ENCODE measurements at regions not wholly inside any gene's neighbourhood (a gene's known extent, or its start where the extent isn't known, plus 50 kb on each side); places are given as distances from the start of the nearest gene placed in this dataset.

- H3K9me3 ChIP-seq (ENCODE audit: control insufficient read depth, low read depth, low read length), result no peaks in the 10 kb centered on the region
- H3K4me3 ChIP-seq (ENCODE audit: low read length), result no peak overlapping the region
- DNase-seq, result no peak
- H3K27me3 ChIP-seq (ENCODE audit: control insufficient read depth, insufficient read depth, low read length), result no peaks in the 10 kb centered on the region
- H3K4me1 ChIP-seq (ENCODE audit: control insufficient read depth, insufficient read depth, low read length), result no peaks in the 10 kb centered on the region
- H3K27ac ChIP-seq (ENCODE audit: low read length), result no peak overlapping the region
- 62% methylated on average over 2 of the region's 9 CpGs for WGBS (ENCODE audit: insufficient coverage, low lambda C conversion rate)
- no peaks in the 10 kb centered on the region for H3K36me3 ChIP-seq (ENCODE audit: control insufficient read depth, insufficient read depth, low read length)
Observed at GRCh38 chr7:9189703-9190102, 756.3 kb downstream of the NXPH1 start.

GRCh38 chr7:9192969-9193368 is 759.6 kb downstream of the NXPH1 start:
- H3K36me3 ChIP-seq (ENCODE audit: control insufficient read depth, insufficient read depth, low read length), result no peaks in the 10 kb centered on the region
- no peak overlapping the region for H3K27ac ChIP-seq (ENCODE audit: low read length)
- WGBS (ENCODE audit: insufficient coverage, low lambda C conversion rate), result no CpG with 5 or more reads among the region's 2 CpGs
- no peaks in the 10 kb centered on the region for H3K27me3 ChIP-seq (ENCODE audit: control insufficient read depth, insufficient read depth, low read length)
- DNase-seq, result no peak
- no peak overlapping the region for H3K4me3 ChIP-seq (ENCODE audit: low read length)
- no peaks in the 10 kb centered on the region for H3K4me1 ChIP-seq (ENCODE audit: control insufficient read depth, insufficient read depth, low read length)
- H3K9me3 ChIP-seq (ENCODE audit: control insufficient read depth, low read depth, low read length), result no peaks in the 10 kb centered on the region

- Histone ChIP-seq H3K4me1 (ENCODE audit: control insufficient read depth, insufficient read depth, low read length) (no peaks in the 10 kb centered on the region), H3K27me3 (ENCODE audit: control insufficient read depth, insufficient read depth, low read length) (no peaks in the 10 kb centered on the region), H3K27ac (ENCODE audit: low read length) (no peak overlapping the region), H3K9me3 (ENCODE audit: control insufficient read depth, low read depth, low read length) (no peaks in the 10 kb centered on the region), H3K36me3 (ENCODE audit: control insufficient read depth, insufficient read depth, low read length) (no peaks in the 10 kb centered on the region), H3K4me3 (ENCODE audit: low read length) (no peak overlapping the region)
- WGBS (ENCODE audit: insufficient coverage, low lambda C conversion rate), result 100% methylated on average over 1 of the region's 4 CpGs
- no peak for DNase-seq
Observed at GRCh38 chr7:9200626-9201025, 767.2 kb downstream of the NXPH1 start.

- Histone ChIP-seq H3K9me3 (ENCODE audit: control insufficient read depth, low read depth, low read length) (no peaks in the 10 kb centered on the region), H3K27me3 (ENCODE audit: control insufficient read depth, insufficient read depth, low read length) (no peaks in the 10 kb centered on the region), H3K36me3 (ENCODE audit: control insufficient read depth, insufficient read depth, low read length) (no peaks in the 10 kb centered on the region), H3K4me3 (ENCODE audit: low read length) (no peak overlapping the region), H3K27ac (ENCODE audit: low read length) (no peak overlapping the region), H3K4me1 (ENCODE audit: control insufficient read depth, insufficient read depth, low read length) (no peaks in the 10 kb centered on the region)
- no peak for DNase-seq
- WGBS (ENCODE audit: insufficient coverage, low lambda C conversion rate), result 55% methylated on average over 1 of the region's 2 CpGs
Observed at GRCh38 chr7:9201928-9202327, 768.5 kb downstream of the NXPH1 start.

GRCh38 chr7:9204571-9204970 is 771.2 kb downstream of the NXPH1 start:
- H3K4me1 ChIP-seq (ENCODE audit: control insufficient read depth, insufficient read depth, low read length), result no peaks in the 10 kb centered on the region
- no peaks in the 10 kb centered on the region for H3K9me3 ChIP-seq (ENCODE audit: control insufficient read depth, low read depth, low read length)
- no peak overlapping the region for H3K27ac ChIP-seq (ENCODE audit: low read length)
- DNase-seq, result peak in 1 of 2 donors; percentile 4
- H3K36me3 ChIP-seq (ENCODE audit: control insufficient read depth, insufficient read depth, low read length), result no peaks in the 10 kb centered on the region
- no peaks in the 10 kb centered on the region for H3K27me3 ChIP-seq (ENCODE audit: control insufficient read depth, insufficient read depth, low read length)
- H3K4me3 ChIP-seq (ENCODE audit: low read length), result no peak overlapping the region
- WGBS (ENCODE audit: insufficient coverage, low lambda C conversion rate), result no CpG with 5 or more reads among the region's 1 CpG

GRCh38 chr7:9210114-9210513 is 776.7 kb downstream of the NXPH1 start:
- H3K36me3 ChIP-seq (ENCODE audit: control insufficient read depth, insufficient read depth, low read length), result no peaks in the 10 kb centered on the region
- no peak for DNase-seq
- H3K9me3 ChIP-seq (ENCODE audit: control insufficient read depth, low read depth, low read length), result no peaks in the 10 kb centered on the region
- H3K4me3 ChIP-seq (ENCODE audit: low read length), result no peak overlapping the region
- H3K27me3 ChIP-seq (ENCODE audit: control insufficient read depth, insufficient read depth, low read length), result no peaks in the 10 kb centered on the region
- H3K27ac ChIP-seq (ENCODE audit: low read length), result no peak overlapping the region
- H3K4me1 ChIP-seq (ENCODE audit: control insufficient read depth, insufficient read depth, low read length), result no peaks in the 10 kb centered on the region
- 83% methylated on average over 1 of the region's 3 CpGs for WGBS (ENCODE audit: insufficient coverage, low lambda C conversion rate)

- Histone ChIP-seq H3K27me3 (ENCODE audit: control insufficient read depth, insufficient read depth, low read length) (no peaks in the 10 kb centered on the region), H3K4me1 (ENCODE audit: control insufficient read depth, insufficient read depth, low read length) (no peaks in the 10 kb centered on the region), H3K36me3 (ENCODE audit: control insufficient read depth, insufficient read depth, low read length) (no peaks in the 10 kb centered on the region), H3K9me3 (ENCODE audit: control insufficient read depth, low read depth, low read length) (no peaks in the 10 kb centered on the region), H3K27ac (ENCODE audit: low read length) (no peak overlapping the region), H3K4me3 (ENCODE audit: low read length) (no peak overlapping the region)
- DNase-seq, result no peak
- WGBS (ENCODE audit: insufficient coverage, low lambda C conversion rate), result no CpG with 5 or more reads among the region's 1 CpG
Observed at GRCh38 chr7:9217204-9217603, 783.8 kb downstream of the NXPH1 start.

- WGBS (ENCODE audit: insufficient coverage, low lambda C conversion rate), result 100% methylated on average over 1 of the region's 4 CpGs
- Histone ChIP-seq H3K4me3 (ENCODE audit: low read length) (no peak overlapping the region), H3K27me3 (ENCODE audit: control insufficient read depth, insufficient read depth, low read length) (no peaks in the 10 kb centered on the region), H3K9me3 (ENCODE audit: control insufficient read depth, low read depth, low read length) (no peaks in the 10 kb centered on the region), H3K36me3 (ENCODE audit: control insufficient read depth, insufficient read depth, low read length) (no peaks in the 10 kb centered on the region), H3K27ac (ENCODE audit: low read length) (no peak overlapping the region), H3K4me1 (ENCODE audit: control insufficient read depth, insufficient read depth, low read length) (no peaks in the 10 kb centered on the region)
- DNase-seq, result no peak
Observed at GRCh38 chr7:9226500-9226899, 793.1 kb downstream of the NXPH1 start.

- Histone ChIP-seq H3K36me3 (ENCODE audit: control insufficient read depth, insufficient read depth, low read length) (no peaks in the 10 kb centered on the region), H3K4me3 (ENCODE audit: low read length) (no peak overlapping the region), H3K27me3 (ENCODE audit: control insufficient read depth, insufficient read depth, low read length) (no peaks in the 10 kb centered on the region), H3K27ac (ENCODE audit: low read length) (no peak overlapping the region), H3K4me1 (ENCODE audit: control insufficient read depth, insufficient read depth, low read length) (no peaks in the 10 kb centered on the region), H3K9me3 (ENCODE audit: control insufficient read depth, low read depth, low read length) (no peaks in the 10 kb centered on the region)
- DNase-seq, result no peak
- WGBS (ENCODE audit: insufficient coverage, low lambda C conversion rate), result no CpG with 5 or more reads among the region's 7 CpGs
Observed at GRCh38 chr7:9231630-9232121, 798.3 kb downstream of the NXPH1 start.

- no peaks in the 10 kb centered on the region for H3K36me3 ChIP-seq (ENCODE audit: control insufficient read depth, insufficient read depth, low read length)
- H3K9me3 ChIP-seq (ENCODE audit: control insufficient read depth, low read depth, low read length), result no peaks in the 10 kb centered on the region
- no peak overlapping the region for H3K27ac ChIP-seq (ENCODE audit: low read length)
- DNase-seq, result no peak
- H3K4me1 ChIP-seq (ENCODE audit: control insufficient read depth, insufficient read depth, low read length), result no peaks in the 10 kb centered on the region
- no peak overlapping the region for H3K4me3 ChIP-seq (ENCODE audit: low read length)
- H3K27me3 ChIP-seq (ENCODE audit: control insufficient read depth, insufficient read depth, low read length), result no peaks in the 10 kb centered on the region
Observed at GRCh38 chr7:9240001-9240400, 806.6 kb downstream of the NXPH1 start.

GRCh38 chr7:9241826-9242225 is 808.4 kb downstream of the NXPH1 start:
- Histone ChIP-seq H3K27ac (ENCODE audit: low read length) (no peak overlapping the region), H3K9me3 (ENCODE audit: control insufficient read depth, low read depth, low read length) (no peaks in the 10 kb centered on the region), H3K36me3 (ENCODE audit: control insufficient read depth, insufficient read depth, low read length) (no peaks in the 10 kb centered on the region), H3K4me1 (ENCODE audit: control insufficient read depth, insufficient read depth, low read length) (no peaks in the 10 kb centered on the region), H3K27me3 (ENCODE audit: control insufficient read depth, insufficient read depth, low read length) (no peaks in the 10 kb centered on the region), H3K4me3 (ENCODE audit: low read length) (no peak overlapping the region)
- WGBS (ENCODE audit: insufficient coverage, low lambda C conversion rate), result no CpG with 5 or more reads among the region's 1 CpG
- DNase-seq, result no peak

Data from large intestine (tissue), 3 donors.